GM12891 (cell line): ENCODE measurements at regions not wholly inside any gene's neighbourhood (a gene's known extent, or its start where the extent isn't known, plus 50 kb on each side); places are given as distances from the start of the nearest gene placed in this dataset.

ENCODE experiments used
- DNase-seq: peaks from one replicate; pipeline ENCODE4 v3.0.0; 2011; ENCODE audit warnings: low spot score; ENCODE audit not compliant: insufficient read length
- FAIRE-seq: peaks from 2 replicates; lab custom pipeline; 2011; peaks lifted over from hg19 to GRCh38; lab: Jason Lieb, UNC
- PAX5 ChIP-seq: IDR thresholded peaks from 2 replicates; pipeline ENCODE4 v1.6.1; 2011; ENCODE audit warnings: low read length, moderate library complexity, mild to moderate bottlenecking; ENCODE audit not compliant: insufficient read depth, severe bottlenecking
- POLR2A ChIP-seq: IDR thresholded peaks from 2 replicates; pipeline ENCODE4 v1.6.1; 2011; ENCODE audit warnings: low read depth, low read length, control low read depth
- POLR2AphosphoS5 ChIP-seq: IDR thresholded peaks from 2 replicates; pipeline ENCODE4 v1.6.1; 2011; ENCODE audit warnings: low read depth, low read length, control low read depth
- POU2F2 ChIP-seq: IDR thresholded peaks from 2 replicates; pipeline ENCODE4 v1.6.1; 2011; ENCODE audit warnings: low read depth, mild to moderate bottlenecking, control low read depth, low read length, moderate library complexity
- SPI1 ChIP-seq: IDR thresholded peaks from 2 replicates; pipeline ENCODE4 v1.6.1; 2011; ENCODE audit warnings: low read depth, low read length, control low read depth
- TAF1 ChIP-seq: IDR thresholded peaks from 2 replicates; pipeline ENCODE4 v1.6.1; 2011; ENCODE audit warnings: low read depth, low read length, control low read depth

DNA sequence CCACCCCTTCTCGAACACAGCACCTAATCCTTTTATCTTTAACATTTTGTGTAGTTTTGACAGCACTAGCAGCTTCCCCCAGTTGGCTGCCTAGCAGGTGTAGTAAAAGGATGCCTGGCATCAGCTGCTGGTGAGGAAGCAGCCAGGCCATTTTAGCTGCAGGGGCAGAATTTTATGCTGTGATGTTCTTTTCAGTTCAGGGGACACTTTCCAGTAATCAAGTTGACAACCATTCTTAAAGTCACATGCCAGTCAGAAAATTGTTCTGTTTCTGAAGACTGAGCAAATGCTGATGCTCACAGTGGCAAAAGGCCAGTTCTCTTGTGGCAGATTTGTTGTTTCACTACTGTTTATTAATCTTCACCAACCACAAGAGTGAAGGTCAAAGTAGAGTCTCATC, 570.8 kb downstream of the CCDC85A start:
- DNase-seq (no peak), FAIRE-seq (no peak)
- TF ChIP-seq POLR2AphosphoS5 (no peak), PAX5 (no peak), SPI1 (no peak), POLR2A (no peak), TAF1 (no peak), POU2F2 (no peak)

DNA sequence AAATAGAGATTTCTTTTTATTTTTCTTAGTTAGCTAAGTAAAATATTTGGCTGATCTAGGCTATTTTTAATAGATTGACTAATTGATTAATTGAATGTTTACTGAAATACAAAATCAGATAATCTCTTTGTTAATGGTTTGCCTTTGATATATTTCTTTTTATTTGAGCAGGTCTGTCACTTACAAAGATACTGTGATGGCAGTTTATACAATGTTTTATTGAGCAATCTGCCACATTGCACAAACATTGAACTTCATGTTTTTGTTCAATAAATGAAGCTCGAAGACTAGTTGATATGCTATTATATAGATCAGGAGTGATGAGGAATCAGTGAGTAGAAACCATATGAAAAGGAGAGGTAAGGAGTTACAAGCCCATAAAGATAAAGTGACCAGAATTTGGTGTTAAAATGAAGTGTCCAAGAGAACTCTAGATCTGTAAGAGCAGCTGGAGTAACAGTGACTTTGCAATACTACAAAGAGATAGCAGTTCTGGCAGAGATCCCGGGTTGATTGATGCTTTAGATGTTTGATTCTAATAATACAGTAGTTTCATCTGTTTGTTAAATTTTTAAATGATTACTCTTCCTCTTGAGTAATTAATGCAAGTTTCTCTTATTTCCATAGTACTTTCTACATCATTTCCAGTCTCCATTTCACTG, 574.2 kb downstream of the CCDC85A start:
- FAIRE-seq = no peak
- no peak for DNase-seq

DNA sequence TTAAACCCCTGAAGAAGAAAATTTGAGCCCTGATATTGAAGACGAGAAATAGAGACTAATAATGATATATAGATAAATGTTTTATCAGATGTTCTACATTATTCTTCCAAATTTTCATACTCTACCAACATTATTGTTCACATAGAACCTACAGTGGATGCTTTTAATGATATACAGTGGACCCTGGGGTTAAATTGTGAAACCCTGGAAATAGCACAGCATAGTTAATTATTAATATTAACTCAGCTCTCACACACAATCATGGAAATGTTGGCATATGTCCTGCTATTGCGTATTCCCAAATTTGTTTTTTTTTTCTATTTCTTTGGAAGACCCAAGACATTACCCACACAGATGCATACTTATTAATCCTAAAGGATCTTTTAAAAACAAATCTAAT, 579.9 kb downstream of the CCDC85A start:
- no peak for FAIRE-seq
- no peak for DNase-seq
- TF ChIP-seq PAX5 (no peak), POLR2A (no peak), SPI1 (no peak), TAF1 (no peak), POLR2AphosphoS5 (no peak), POU2F2 (no peak)

More for the DNA sequence above, 574.2 kb downstream of the CCDC85A start:
- TF ChIP-seq POLR2A (no peak), SPI1 (no peak), TAF1 (no peak), PAX5 (no peak), POLR2AphosphoS5 (no peak), POU2F2 (no peak)

DNA sequence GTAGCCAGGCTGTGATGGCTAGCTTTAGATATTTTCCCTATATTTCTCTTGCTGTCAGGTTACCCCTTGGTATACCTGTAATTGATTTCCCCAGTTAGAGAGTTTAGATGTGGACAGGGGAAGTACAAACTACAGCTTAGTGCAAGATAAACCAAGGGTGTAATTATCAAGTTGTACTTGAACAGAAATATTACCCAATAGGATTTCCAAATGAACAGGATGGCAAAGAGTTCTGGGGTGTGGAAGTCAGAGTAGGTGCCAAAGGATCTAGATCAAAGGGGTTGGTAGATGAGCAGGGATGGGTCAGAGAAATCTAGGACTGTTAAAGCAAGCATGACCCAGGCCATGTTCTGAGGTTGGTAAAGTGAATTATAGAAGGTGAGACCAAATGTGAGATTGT, 585.2 kb downstream of the CCDC85A start:
- DNase-seq (no peak), FAIRE-seq (no peak)
- TF ChIP-seq PAX5 (no peak), TAF1 (no peak)

DNA sequence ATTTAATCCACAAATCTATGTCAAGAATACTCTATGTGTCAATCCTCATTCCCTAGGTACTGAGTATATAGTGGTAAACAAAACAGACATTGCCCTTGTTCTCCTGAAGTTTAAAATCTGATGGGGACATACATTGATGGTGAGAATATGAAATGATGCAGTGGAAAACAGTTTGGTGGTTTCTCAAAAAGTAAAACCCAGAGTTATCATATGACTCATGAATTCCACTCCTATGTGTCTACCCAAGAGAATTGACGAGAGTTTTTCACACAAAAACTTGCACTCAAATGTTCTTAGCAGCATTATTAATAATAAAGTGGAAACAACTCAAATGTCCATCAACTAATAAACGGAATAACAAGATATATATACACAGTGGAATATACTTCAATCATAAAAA, 586.7 kb downstream of the CCDC85A start:
- DNase-seq (no peak), FAIRE-seq (no peak)

DNA sequence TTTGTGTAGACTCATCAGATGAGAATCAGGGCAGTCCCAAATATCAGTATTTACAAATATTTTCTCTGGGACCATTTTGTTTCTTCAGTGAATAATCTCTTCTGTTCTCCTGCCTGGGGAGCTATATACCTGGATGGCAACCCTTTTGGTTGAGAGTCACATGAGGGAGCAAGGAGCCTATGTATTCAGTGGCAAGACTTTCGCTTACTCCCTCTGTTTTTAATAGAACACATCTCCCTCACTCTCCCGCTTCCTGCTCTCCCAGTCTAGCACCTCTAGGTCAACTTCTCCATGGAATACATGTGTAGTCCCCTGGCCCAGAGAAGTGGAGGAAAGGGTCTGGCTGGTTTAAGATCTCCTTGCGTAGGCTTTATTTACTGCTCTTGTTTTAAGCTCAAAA, 600.3 kb downstream of the CCDC85A start:
- FAIRE-seq (no peak), DNase-seq (no peak)
- TF ChIP-seq POLR2A (no peak), PAX5 (no peak), POLR2AphosphoS5 (no peak), POU2F2 (no peak), SPI1 (no peak), TAF1 (no peak)

More for the DNA sequence above, 586.7 kb downstream of the CCDC85A start:
- TF ChIP-seq SPI1 = no peak
- no peak for TF ChIP-seq POLR2AphosphoS5
- TF ChIP-seq POU2F2 = no peak
- TF ChIP-seq TAF1 = no peak
- no peak for TF ChIP-seq POLR2A
- no peak for TF ChIP-seq PAX5

DNA sequence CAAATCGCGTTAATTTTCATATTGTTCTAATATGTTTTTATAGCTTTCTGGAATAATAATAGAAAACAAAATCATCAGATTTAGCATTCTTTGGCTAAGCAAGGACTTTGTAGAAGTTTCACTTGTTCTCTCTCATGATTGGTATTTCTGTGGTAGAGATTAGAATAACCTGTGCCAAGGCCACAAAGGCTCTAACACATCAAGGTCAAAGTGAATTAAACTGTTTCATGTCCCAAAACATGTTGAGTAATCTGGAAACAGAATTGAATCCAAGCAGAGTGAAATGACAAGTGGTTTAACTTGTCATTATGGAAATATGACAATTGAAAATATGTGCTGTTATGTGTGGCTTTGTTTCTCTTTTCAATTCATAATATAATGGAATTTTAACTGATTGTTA, 617.4 kb downstream of the CCDC85A start:
- FAIRE-seq (no peak), DNase-seq (no peak)
- TF ChIP-seq POLR2A = no peak
- TF ChIP-seq POLR2AphosphoS5 = no peak
- TF ChIP-seq TAF1 = no peak
- TF ChIP-seq PAX5 = no peak
- TF ChIP-seq SPI1 = no peak
- no peak for TF ChIP-seq POU2F2

DNA sequence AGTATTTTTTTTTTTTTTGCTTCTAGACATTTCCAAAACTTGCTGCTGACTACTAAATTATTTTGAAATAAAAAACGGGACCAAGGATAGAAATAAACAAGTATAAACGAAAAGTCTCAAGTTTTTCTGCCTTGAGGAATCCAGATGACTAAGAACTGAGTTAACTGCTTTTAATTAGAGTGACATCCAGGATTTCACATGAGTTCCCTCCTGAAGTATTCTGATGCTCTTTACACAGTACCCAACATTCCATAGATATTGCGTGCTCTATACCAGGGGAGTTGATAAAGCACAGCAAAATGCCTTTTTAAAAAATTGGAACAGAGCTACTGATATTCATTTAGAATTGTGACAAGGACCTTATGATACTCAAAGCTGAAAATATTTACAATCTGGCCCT, 618.0 kb downstream of the CCDC85A start:
- FAIRE-seq = no peak
- TF ChIP-seq PAX5 = no peak
- TF ChIP-seq POLR2A = no peak
- no peak for DNase-seq

DNA sequence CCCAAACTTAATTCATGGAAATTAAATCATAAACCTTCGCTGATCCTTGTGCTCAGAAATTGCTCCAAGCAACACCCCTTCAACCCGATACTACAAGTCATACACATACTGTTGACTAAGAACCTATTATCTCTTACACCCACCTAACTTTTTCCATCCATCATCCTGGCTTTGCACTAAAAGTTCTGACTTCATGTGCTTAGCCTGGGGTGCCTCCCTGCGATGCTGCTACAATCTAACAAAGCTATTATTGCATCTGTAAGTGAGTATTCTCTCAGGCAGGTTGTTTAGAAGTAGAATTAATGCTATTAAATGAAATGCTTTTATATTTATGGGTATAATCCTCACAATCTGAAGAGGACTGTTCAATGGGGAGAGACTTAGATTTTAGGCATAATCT, 619.8 kb downstream of the CCDC85A start:
- no peak for TF ChIP-seq PAX5
- TF ChIP-seq SPI1 = no peak
- no peak for TF ChIP-seq POLR2A
- TF ChIP-seq POU2F2 = no peak
- TF ChIP-seq POLR2AphosphoS5 = no peak
- no peak for TF ChIP-seq TAF1

DNA sequence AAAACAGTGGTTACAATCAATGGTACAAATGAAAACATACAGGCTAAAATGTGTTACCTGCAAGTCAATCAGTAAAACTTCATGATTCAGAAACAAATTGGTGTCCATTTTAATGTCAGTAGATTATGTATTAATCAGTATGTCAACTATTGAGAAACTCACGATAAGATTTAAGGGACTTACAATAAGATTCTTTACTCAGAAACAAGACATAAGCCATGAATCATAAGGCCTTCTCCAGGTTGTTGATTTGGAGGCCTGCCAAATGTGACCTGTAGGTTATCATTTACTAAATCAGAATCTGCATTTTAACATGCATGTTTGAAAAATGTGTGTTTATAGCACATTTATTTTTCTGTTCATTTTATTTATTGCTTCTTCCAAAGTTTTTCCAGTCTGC, 623.1 kb downstream of the CCDC85A start:
- no peak for DNase-seq
- no peak for FAIRE-seq
- TF ChIP-seq POLR2AphosphoS5 (no peak), SPI1 (no peak), TAF1 (no peak), POU2F2 (no peak), PAX5 (no peak), POLR2A (no peak)

More for the DNA sequence above, 619.8 kb downstream of the CCDC85A start:
- FAIRE-seq (no peak), DNase-seq (no peak)
